A549 (cell line): ENCODE measurements at regions not wholly inside any gene's neighbourhood (a gene's known extent, or its start where the extent isn't known, plus 50 kb on each side); places are given as distances from the start of the nearest gene placed in this dataset.

ENCODE experiments used
- ATAC-seq, 2 experiments: fragments of 200-7000 bp in 1 of 2; fragments of >200 bp in 1 of 2; cut with Nextera tagmentation in 1 of 2; cut with Tn5 transposase in 1 of 2; 3 replicates each; pipeline versions ENCODE4 v1.8.0 to v1.9.1; 2018 to 2020; ENCODE audit warnings: mild to moderate bottlenecking in 1 of 2, moderate library complexity in 1 of 2
- CTCF ChIA-PET: fragments of 300-600 bp; sonication (Branson Sonifier 250); formaldehyde crosslinking; extraction: SDS; loops from one replicate; lab custom pipeline; 2021; ENCODE audit warnings: antibody characterized with exemption, inconsistent platforms; lab: Yijun Ruan, JAX
- POLR2A ChIA-PET: fragments of 350-600 bp; formaldehyde crosslinking; extraction: SDS; loops from one replicate; lab custom pipeline; 2021; ENCODE audit warnings: antibody characterized with exemption, inconsistent platforms; lab: Yijun Ruan, JAX
- DNase-seq, 2 experiments: peaks; one replicate each; pipeline versions ENCODE4 v3.0.0 to v3.0.0-alpha.2; 2011 to 2016; ENCODE audit warnings: low read depth in 1 of 2, low spot score in 1 of 2
- FAIRE-seq: peaks from 2 replicates; lab custom pipeline; 2011; peaks lifted over from hg19 to GRCh38; lab: Jason Lieb, UNC
- H3K27ac ChIP-seq, 2 experiments: fragments of >200 bp; sonication (Bioruptor Twin); formaldehyde crosslinking; 3 replicates each; pipeline ENCODE4 v1.5.1; 2016 to 2017
- H3K4me1 ChIP-seq: fragments of >200 bp; sonication (Bioruptor Twin); formaldehyde crosslinking; 3 replicates; pipeline ENCODE4 v1.6.1; 2016
- H3K4me2 ChIP-seq: fragments of >200 bp; sonication (Bioruptor Twin); formaldehyde crosslinking; 3 replicates; pipeline ENCODE4 v1.6.1; 2016
- H3K4me3 ChIP-seq: fragments of >200 bp; sonication (Bioruptor Twin); formaldehyde crosslinking; 3 replicates; pipeline ENCODE4 v1.5.1; 2016
- H3K9me3 ChIP-seq: fragments of >200 bp; sonication (Bioruptor Twin); formaldehyde crosslinking; 3 replicates; pipeline ENCODE4 v1.6.1; 2016
- CEBPB ChIP-seq, 2 experiments: fragments of >200 bp in 1 of 2; sonication (Bioruptor Twin) in 1 of 2; formaldehyde crosslinking in 1 of 2; IDR thresholded peaks; 2 replicates each; pipeline ENCODE4 v1.6.1; 2012 to 2016
- CHD2 ChIP-seq: fragments of 150-350 bp; IDR thresholded peaks from 2 replicates; pipeline ENCODE4 v1.6.1; 2014; ENCODE audit warnings: low read length; ENCODE audit not compliant: partially characterized antibody
- EHF ChIP-seq: fragments of 250-450 bp; sonication (Bioruptor Pico); IDR thresholded peaks from 2 replicates; pipeline ENCODE4 v1.5.0; 2020; ENCODE audit warnings: mild to moderate bottlenecking
- EP300 ChIP-seq, 2 experiments: fragments of >200 bp; sonication (Bioruptor Twin); formaldehyde crosslinking; IDR thresholded peaks; 2 replicates in 1 of 2; 3 replicates in 1 of 2; pipeline ENCODE4 v1.6.1; 2016 to 2017
- ESRRA ChIP-seq: fragments of 150-350 bp; IDR thresholded peaks from 2 replicates; pipeline ENCODE4 v1.6.1; 2014; ENCODE audit warnings: mild to moderate bottlenecking, low read length, borderline replicate concordance
- FOXS1 ChIP-seq: fragments of 250-450 bp; sonication (Bioruptor Pico); IDR thresholded peaks from 2 replicates; pipeline ENCODE4 v1.5.0; 2020; ENCODE audit warnings: mild to moderate bottlenecking, moderate library complexity
- HEYL ChIP-seq: fragments of 250-450 bp; sonication (Bioruptor Pico); IDR thresholded peaks from 2 replicates; pipeline ENCODE4 v1.8.0; 2021; ENCODE audit warnings: mild to moderate bottlenecking, moderate library complexity
- KDM5A ChIP-seq: fragments of 200-600 bp; sonication (generic); IDR thresholded peaks from 2 replicates; pipeline ENCODE4 v1.6.1; 2016; ENCODE audit warnings: antibody characterized with exemption, mild to moderate bottlenecking
- MAFK ChIP-seq: fragments of 450-650 bp; IDR thresholded peaks from 2 replicates; pipeline ENCODE4 v1.6.1; 2014; ENCODE audit not compliant: partially characterized antibody
- MAZ ChIP-seq: fragments of 150-350 bp; IDR thresholded peaks from 2 replicates; pipeline ENCODE4 v1.6.1; 2014; ENCODE audit warnings: antibody characterized with exemption, low read depth, low read length, borderline replicate concordance
- PHF8 ChIP-seq: fragments of 200-600 bp; sonication (generic); IDR thresholded peaks from 2 replicates; pipeline ENCODE4 v1.6.1; 2016; ENCODE audit warnings: low read depth, mild to moderate bottlenecking, antibody characterized with exemption, moderate library complexity, borderline replicate concordance
- POLR2A ChIP-seq: IDR thresholded peaks from 2 replicates; pipeline ENCODE4 v1.6.1; 2012; ENCODE audit warnings: mild to moderate bottlenecking, low read length
- POLR2AphosphoS2 ChIP-seq: conservative IDR thresholded peaks from 2 replicates; pipeline ENCODE4 v1.6.1; 2012; ENCODE audit warnings: low read length, improper control_type of control experiment, inconsistent platforms
- RAD21 ChIP-seq, 2 experiments: fragments of >200 bp in 1 of 2; sonication (Bioruptor Twin) in 1 of 2; formaldehyde crosslinking in 1 of 2; IDR thresholded peaks in 1 of 2; conservative IDR thresholded peaks in 1 of 2; 2 replicates in 1 of 2; 3 replicates in 1 of 2; pipeline ENCODE4 v1.6.1; 2012 to 2018; ENCODE audit warnings: inconsistent platforms in 1 of 2
- RCOR1 ChIP-seq: fragments of 150-350 bp; IDR thresholded peaks from 2 replicates; pipeline ENCODE4 v1.6.1; 2014; ENCODE audit warnings: antibody characterized with exemption, low read length, low read depth
- RFX5 ChIP-seq: fragments of 450-650 bp; IDR thresholded peaks from 2 replicates; pipeline ENCODE4 v1.7.1; 2014; ENCODE audit warnings: antibody characterized with exemption, mild to moderate bottlenecking, moderate library complexity
- SMC3 ChIP-seq: fragments of >200 bp; sonication (Bioruptor Twin); formaldehyde crosslinking; IDR thresholded peaks from 3 replicates; pipeline ENCODE4 v1.6.1; 2018; ENCODE audit warnings: inconsistent platforms
- ZFP36 ChIP-seq: fragments of 450-650 bp; IDR thresholded peaks from 2 replicates; pipeline ENCODE4 v1.6.1; 2014; ENCODE audit warnings: borderline replicate concordance; ENCODE audit not compliant: partially characterized antibody
- WGBS: methylation state at CpG from one replicate; pipeline ENCODE4 v1.1.6; 2017; ENCODE audit errors: missing lambda C conversion rate; 5-methylcytosine and 5-hydroxymethylcytosine counted together
- TF ChIP-seq, protein P1 (sequence below): fragments of >200 bp; sonication (Bioruptor Twin); formaldehyde crosslinking; IDR thresholded peaks from 3 replicates; pipeline ENCODE4 v1.6.1; 2016
- TF ChIP-seq, protein P2 (sequence below): fragments of 250-450 bp; sonication (Bioruptor Pico); IDR thresholded peaks from 2 replicates; pipeline ENCODE4 v1.5.0; 2021; ENCODE audit warnings: mild to moderate bottlenecking, moderate library complexity, borderline replicate concordance
- TF ChIP-seq, protein P3 (sequence below): fragments of >200 bp; sonication (Bioruptor Twin); formaldehyde crosslinking; IDR thresholded peaks from 2 replicates; pipeline ENCODE4 v1.6.1; 2016
- TF ChIP-seq, protein P4 (sequence below): fragments of >200 bp; sonication (Bioruptor Twin); formaldehyde crosslinking; IDR thresholded peaks from 3 replicates; pipeline ENCODE4 v1.5.1; 2016

DNA sequence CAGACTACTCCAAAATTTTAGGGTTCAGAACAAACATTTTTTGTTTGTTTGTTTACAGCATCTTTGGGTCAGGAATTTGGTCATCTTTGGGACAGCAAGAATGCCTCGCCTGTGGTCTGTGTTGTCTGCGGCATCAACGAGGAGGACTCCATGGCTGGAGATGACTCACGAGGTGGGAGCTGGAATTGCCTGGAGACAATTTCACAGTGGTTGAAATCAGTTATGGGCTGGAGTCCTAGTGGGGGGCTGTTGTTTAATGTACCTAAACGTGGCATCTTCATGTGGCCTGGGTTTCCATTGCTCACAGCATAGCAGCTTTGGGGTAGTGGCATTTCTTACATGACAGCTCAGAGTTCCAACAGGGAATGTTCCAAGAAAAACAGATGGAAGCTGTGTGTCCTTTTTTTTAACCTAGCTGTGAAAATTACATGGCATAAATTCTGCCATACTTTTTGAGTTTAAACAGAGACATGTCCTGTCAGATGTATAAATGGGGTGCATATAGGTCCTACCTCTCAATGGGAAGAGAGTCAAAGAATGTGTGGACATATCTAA, 507.3 kb upstream of the CBLB start:
- DNase-seq (no peak), ATAC-seq (no peak)
- H3K4me2 ChIP-seq = no peak overlapping the region
- H3K4me1 ChIP-seq = no peaks in the 10 kb centered on the region
- no peak overlapping the region for H3K4me3 ChIP-seq
- CTCF ChIA-PET = interaction anchor here (0.6 to 1.4 kb wide), 2 partner anchors 16 to 452 kb away, joined by 3 read pairs; no protein-coding TSS in a partner anchor
- POLR2A ChIA-PET = no interaction called here
- no peak for TF ChIP-seq MAFK
- no peak for TF ChIP-seq CEBPB (IDR thresholded peaks at IDR 0.05)
- TF ChIP-seq, protein P1, sequence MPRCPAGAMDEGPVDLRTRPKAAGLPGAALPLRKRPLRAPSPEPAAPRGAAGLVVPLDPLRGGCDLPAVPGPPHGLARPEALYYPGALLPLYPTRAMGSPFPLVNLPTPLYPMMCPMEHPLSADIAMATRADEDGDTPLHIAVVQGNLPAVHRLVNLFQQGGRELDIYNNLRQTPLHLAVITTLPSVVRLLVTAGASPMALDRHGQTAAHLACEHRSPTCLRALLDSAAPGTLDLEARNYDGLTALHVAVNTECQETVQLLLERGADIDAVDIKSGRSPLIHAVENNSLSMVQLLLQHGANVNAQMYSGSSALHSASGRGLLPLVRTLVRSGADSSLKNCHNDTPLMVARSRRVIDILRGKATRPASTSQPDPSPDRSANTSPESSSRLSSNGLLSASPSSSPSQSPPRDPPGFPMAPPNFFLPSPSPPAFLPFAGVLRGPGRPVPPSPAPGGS = no peak
- no peak for TF ChIP-seq EP300 (IDR thresholded peaks at IDR 0.05)
- TF ChIP-seq, protein P2, sequence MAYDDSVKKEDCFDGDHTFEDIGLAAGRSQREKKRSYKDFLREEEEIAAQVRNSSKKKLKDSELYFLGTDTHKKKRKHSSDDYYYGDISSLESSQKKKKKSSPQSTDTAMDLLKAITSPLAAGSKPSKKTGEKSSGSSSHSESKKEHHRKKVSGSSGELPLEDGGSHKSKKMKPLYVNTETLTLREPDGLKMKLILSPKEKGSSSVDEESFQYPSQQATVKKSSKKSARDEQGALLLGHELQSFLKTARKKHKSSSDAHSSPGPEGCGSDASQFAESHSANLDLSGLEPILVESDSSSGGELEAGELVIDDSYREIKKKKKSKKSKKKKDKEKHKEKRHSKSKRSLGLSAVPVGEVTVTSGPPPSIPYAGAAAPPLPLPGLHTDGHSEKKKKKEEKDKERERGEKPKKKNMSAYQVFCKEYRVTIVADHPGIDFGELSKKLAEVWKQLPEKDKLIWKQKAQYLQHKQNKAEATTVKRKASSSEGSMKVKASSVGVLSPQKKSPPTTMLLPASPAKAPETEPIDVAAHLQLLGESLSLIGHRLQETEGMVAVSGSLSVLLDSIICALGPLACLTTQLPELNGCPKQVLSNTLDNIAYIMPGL = no peak
- TF ChIP-seq SMC3 = no peak
- TF ChIP-seq RAD21 (conservative IDR thresholded peaks at IDR 0.05 in 1 of 2, IDR thresholded peaks at IDR 0.05 in 1 of 2) = no peak
- no peak for TF ChIP-seq ESRRA
- no peak for TF ChIP-seq KDM5A
- TF ChIP-seq FOXS1 (CRISPR knock-in tag) = no peak
- no peak for TF ChIP-seq HEYL (CRISPR knock-in tag)
- TF ChIP-seq, protein P3, sequence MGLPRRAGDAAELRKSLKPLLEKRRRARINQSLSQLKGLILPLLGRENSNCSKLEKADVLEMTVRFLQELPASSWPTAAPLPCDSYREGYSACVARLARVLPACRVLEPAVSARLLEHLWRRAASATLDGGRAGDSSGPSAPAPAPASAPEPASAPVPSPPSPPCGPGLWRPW = no peak
- TF ChIP-seq, all 56 proteins: peak for 0
- H3K9me3 ChIP-seq = no peaks in the 10 kb centered on the region
- no peak for FAIRE-seq
- no peak overlapping the region for H3K27ac ChIP-seq
- WGBS = 48% methylated on average over 5 of the region's 5 CpGs

DNA sequence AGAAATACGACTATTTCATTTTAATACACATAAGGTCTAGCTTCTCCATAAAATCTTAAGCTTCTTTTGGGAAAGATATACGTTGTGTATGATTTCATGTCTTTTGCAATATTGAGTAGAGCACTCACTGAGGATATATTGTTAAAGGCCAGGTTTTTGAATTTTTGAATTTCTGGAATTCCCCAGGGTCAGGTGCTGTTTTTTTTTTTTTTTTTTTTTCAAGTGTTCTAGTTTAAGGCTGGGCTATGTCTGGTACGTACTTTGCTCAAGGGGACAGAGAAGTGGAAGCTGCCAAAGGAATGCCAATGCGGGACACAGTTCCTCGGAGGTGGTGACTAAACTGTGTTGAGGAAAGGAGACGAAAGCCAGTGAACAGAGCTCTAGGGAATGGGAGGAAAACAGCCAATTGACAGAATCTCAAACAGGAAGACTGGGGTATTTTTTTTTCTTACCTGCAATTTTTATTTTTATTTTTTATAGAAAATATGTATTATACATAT, 510.5 kb upstream of the CBLB start:
- TF ChIP-seq ZFP36 (no peak), KDM5A (no peak), EHF (CRISPR knock-in tag) (no peak), CHD2 (no peak), RCOR1 (no peak), POLR2AphosphoS2 (no peak), PHF8 (no peak), MAZ (no peak), POLR2A (no peak), RFX5 (no peak), EP300 (IDR thresholded peaks at IDR 0.05) (no peak), HEYL (CRISPR knock-in tag) (no peak)
- TF ChIP-seq, protein P4, sequence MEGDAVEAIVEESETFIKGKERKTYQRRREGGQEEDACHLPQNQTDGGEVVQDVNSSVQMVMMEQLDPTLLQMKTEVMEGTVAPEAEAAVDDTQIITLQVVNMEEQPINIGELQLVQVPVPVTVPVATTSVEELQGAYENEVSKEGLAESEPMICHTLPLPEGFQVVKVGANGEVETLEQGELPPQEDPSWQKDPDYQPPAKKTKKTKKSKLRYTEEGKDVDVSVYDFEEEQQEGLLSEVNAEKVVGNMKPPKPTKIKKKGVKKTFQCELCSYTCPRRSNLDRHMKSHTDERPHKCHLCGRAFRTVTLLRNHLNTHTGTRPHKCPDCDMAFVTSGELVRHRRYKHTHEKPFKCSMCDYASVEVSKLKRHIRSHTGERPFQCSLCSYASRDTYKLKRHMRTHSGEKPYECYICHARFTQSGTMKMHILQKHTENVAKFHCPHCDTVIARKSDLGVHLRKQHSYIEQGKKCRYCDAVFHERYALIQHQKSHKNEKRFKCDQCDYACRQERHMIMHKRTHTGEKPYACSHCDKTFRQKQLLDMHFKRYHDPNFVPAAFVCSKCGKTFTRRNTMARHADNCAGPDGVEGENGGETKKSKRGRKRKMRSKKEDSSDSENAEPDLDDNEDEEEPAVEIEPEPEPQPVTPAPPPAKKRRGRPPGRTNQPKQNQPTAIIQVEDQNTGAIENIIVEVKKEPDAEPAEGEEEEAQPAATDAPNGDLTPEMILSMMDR = no peak
- ChIA-PET POLR2A (no interaction called here), CTCF (interaction anchor here (0.6 kb wide), 1 partner anchor 19 kb away, joined by 5 read pairs; no protein-coding TSS in a partner anchor)
- FAIRE-seq = no peak
- Histone ChIP-seq H3K4me1 (no peaks in the 10 kb centered on the region), H3K9me3 (no peaks in the 10 kb centered on the region), H3K4me3 (no peak overlapping the region), H3K4me2 (no peak overlapping the region), H3K27ac (no peak overlapping the region)
- ATAC-seq = no peak
- 74% methylated on average over 6 of the region's 6 CpGs for WGBS
- DNase-seq = no peak
